ENCODE measurements at regions not wholly inside any gene's neighbourhood (a gene's known extent, or its start where the extent isn't known, plus 50 kb on each side); places are given as distances from the start of the nearest gene placed in this dataset.
A peak's percentile ranks its signal among the peaks of the same experiment; 100 is the strongest.

DNA sequence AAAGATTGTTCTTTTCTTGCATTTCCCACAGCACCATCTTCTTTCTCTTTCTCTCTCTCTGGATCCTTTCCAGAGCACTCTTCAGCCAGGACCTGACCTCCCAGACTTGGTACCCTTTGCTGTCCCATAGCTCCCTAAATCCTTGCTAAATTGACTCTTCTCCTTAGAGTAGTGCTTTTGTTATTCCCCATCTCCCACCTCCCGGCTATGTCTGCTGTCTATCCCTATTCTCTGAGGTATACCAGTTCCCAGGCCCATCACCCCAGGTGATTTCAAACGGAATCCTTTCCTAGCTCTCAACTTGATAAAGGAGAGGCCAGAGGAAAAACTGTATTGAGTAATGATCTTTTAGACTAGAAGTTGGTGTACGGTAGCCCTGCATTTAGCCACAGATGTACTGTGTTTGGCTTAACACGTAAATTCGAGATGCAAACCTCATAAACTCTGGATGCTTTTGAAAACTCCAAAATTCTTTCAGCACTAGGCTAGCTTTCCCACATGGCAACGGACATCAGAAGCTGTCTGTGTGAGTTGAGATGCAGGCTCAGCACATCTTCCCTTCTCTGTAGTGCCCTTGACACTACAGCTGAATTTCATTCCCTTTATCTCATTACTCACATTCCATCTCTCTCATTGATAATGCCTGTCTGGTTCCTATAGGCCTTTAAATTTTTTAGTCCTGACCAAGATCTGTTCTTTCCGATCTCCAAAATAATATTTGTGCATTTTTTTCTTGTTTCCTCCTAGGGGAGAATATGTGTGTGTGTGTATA lies 320.8 kb upstream of the ITGA1 start:
- no peaks in the 10 kb centered on the region for H3K9me3 Mint-ChIP-seq (ENCODE audit: low read depth)
- no peaks in the 10 kb centered on the region for H3K27me3 Mint-ChIP-seq
- no peak overlapping the region for H3K27ac Mint-ChIP-seq
- H3K4me3 Mint-ChIP-seq: no peak overlapping the region
- H3K36me3 Mint-ChIP-seq (ENCODE audit: low read depth): no peaks in the 10 kb centered on the region
- peaks cover 8% of the 10 kb centered on the region for H3K4me1 Mint-ChIP-seq
- no peak for ATAC-seq
- ChIA-PET POLR2A (no interaction called here), CTCF (no interaction called here)
- DNase-seq: no peak
- intact Hi-C loops (cut with DNase I, micrococcal nuclease): no loop called here

DNA sequence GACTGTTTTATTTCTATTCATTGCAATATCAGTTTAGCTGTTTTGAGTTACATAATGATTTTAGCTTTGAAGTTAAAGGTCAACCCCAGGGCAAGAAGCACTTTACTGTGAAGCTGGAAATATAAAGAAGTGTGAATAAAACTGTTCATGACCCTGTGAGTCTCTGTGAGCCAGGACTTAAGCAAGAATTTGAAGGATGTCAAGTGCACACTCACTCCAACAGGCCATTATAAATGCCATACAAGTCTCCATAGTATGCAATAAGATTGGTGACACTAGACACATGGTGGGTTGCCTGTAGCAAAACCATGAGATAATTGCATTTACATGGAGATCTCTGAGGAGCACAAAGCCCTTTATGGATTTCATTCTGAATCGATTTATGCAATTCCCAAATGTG lies 318.7 kb upstream of the ITGA1 start:
- intact Hi-C loops (cut with DNase I, micrococcal nuclease): no loop called here
- ATAC-seq (no peak), DNase-seq (no peak)
- Mint-ChIP-seq H3K4me1 (peaks cover 8% of the 10 kb centered on the region), H3K4me3 (no peak overlapping the region), H3K27ac (no peak overlapping the region), H3K9me3 (ENCODE audit: low read depth) (no peaks in the 10 kb centered on the region), H3K27me3 (no peaks in the 10 kb centered on the region), H3K36me3 (ENCODE audit: low read depth) (no peaks in the 10 kb centered on the region)
- ChIA-PET CTCF (no interaction called here), POLR2A (interaction anchor here (0.8 kb wide), 1 partner anchor 1955 kb away, joined by 3 read pairs; no protein-coding TSS in a partner anchor)

- ATAC-seq: peak; percentile 49
- intact Hi-C loops (cut with DNase I, micrococcal nuclease): no loop called here
- H3K9me3 Mint-ChIP-seq (ENCODE audit: low read depth): no peaks in the 10 kb centered on the region
- peaks cover 8% of the 10 kb centered on the region for H3K4me1 Mint-ChIP-seq
- peak; percentile 10 for DNase-seq
- no peak overlapping the region for H3K27ac Mint-ChIP-seq
- ChIA-PET POLR2A (interaction anchor here (0.8 kb wide), 1 partner anchor 1955 kb away, joined by 3 read pairs; no protein-coding TSS in a partner anchor), CTCF (no interaction called here)
- H3K4me3 Mint-ChIP-seq: peak overlapping the region; percentile 18
- no peaks in the 10 kb centered on the region for H3K36me3 Mint-ChIP-seq (ENCODE audit: low read depth)
- no peaks in the 10 kb centered on the region for H3K27me3 Mint-ChIP-seq
Measured at GRCh38 chr5:52469420-52469819, 318.3 kb upstream of the ITGA1 start.

DNA sequence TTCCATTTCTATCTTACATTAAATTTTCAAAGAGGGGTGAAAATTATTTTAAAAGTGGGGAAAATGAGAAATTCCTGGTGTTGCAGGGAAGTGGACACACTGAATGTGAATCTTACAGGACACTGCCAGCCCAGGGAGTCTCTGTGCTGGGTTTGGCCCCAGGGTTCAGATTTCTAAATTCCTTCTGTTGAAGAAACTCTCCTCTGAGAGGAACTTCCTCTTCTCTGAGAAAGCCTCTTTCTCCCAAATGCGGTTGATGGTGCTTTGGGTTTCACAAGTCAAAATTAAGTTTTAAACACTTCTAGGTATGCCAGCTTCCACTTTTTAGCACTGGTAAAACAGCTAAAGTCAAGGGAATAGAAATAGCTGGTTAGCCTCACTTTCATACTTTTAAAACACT lies 317.9 kb upstream of the ITGA1 start:
- no peaks in the 10 kb centered on the region for H3K36me3 Mint-ChIP-seq (ENCODE audit: low read depth)
- ChIA-PET CTCF (no interaction called here), POLR2A (interaction anchor here (0.8 kb wide), 1 partner anchor 1956 kb away, joined by 3 read pairs; no protein-coding TSS in a partner anchor)
- no peaks in the 10 kb centered on the region for H3K27me3 Mint-ChIP-seq
- H3K27ac Mint-ChIP-seq: no peak overlapping the region
- no peak for DNase-seq
- ATAC-seq: no peak
- H3K4me1 Mint-ChIP-seq: peaks cover 8% of the 10 kb centered on the region
- intact Hi-C loops (cut with DNase I, micrococcal nuclease): no loop called here
- H3K9me3 Mint-ChIP-seq (ENCODE audit: low read depth): no peaks in the 10 kb centered on the region
- peak overlapping the region; percentile 18 for H3K4me3 Mint-ChIP-seq

GRCh38 chr5:52476346-52476745 lies 311.4 kb upstream of the ITGA1 start:
- Mint-ChIP-seq H3K4me1 (no peaks in the 10 kb centered on the region), H3K9me3 (ENCODE audit: low read depth) (peaks cover 3% of the 10 kb centered on the region), H3K4me3 (no peak overlapping the region), H3K36me3 (ENCODE audit: low read depth) (no peaks in the 10 kb centered on the region), H3K27me3 (peaks cover 2% of the 10 kb centered on the region), H3K27ac (no peak overlapping the region)
- ChIA-PET CTCF (no interaction called here), POLR2A (no interaction called here)
- intact Hi-C loops (cut with DNase I, micrococcal nuclease): no loop called here
- DNase-seq (no peak), ATAC-seq (no peak)

DNA sequence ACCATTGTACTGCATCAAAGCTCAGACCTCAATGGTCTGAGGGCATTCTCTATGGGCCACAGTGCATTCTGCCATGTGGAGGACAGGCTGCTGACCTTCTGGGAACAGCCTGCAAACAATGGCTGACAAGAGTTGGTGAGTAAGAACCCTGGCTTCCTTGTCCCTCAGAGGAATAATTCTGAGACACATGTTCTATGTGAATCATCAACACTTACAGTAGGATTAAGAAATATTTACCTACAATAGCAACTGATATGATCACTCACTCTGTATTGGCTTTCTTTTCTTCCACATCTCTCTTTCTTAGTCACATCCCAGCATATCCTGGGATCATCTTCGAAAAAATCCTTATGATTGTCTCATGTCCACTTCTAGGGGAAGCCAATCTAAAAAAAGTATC lies 306.5 kb upstream of the ITGA1 start:
- CTCF ChIA-PET: no interaction called here
- Mint-ChIP-seq H3K27ac (no peak overlapping the region), H3K36me3 (ENCODE audit: low read depth) (no peaks in the 10 kb centered on the region), H3K4me1 (no peaks in the 10 kb centered on the region), H3K9me3 (ENCODE audit: low read depth) (no peaks in the 10 kb centered on the region), H3K27me3 (no peaks in the 10 kb centered on the region), H3K4me3 (no peak overlapping the region)
- intact Hi-C loops (cut with DNase I, micrococcal nuclease): no loop called here
- ATAC-seq (no peak), DNase-seq (no peak)
- POLR2A ChIA-PET: no interaction called here

DNA sequence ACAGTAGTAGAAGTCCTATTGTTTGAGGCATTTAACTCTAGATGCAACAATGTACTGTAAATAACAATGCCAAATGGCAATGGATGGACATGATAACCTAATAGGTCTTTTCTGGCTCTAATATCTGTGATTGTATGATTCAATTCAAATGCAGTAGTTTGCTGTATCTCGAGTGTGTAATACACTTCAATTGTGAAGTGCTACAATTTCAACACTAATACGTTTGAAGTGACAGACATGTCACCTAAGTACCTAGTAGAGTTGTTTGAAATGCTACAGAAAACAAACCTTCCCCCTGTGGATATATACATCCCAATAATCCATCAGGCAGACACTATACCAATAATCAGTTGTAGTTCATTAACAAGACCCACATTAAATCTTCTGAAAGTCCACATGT lies 305.9 kb upstream of the ITGA1 start:
- Mint-ChIP-seq H3K4me3 (no peak overlapping the region), H3K36me3 (ENCODE audit: low read depth) (no peaks in the 10 kb centered on the region), H3K9me3 (ENCODE audit: low read depth) (no peaks in the 10 kb centered on the region), H3K27me3 (no peaks in the 10 kb centered on the region), H3K27ac (no peak overlapping the region), H3K4me1 (no peaks in the 10 kb centered on the region)
- intact Hi-C loops (cut with DNase I, micrococcal nuclease): no loop called here
- no peak for DNase-seq
- ChIA-PET CTCF (no interaction called here), POLR2A (no interaction called here)
- no peak for ATAC-seq

GRCh38 chr5:52491071-52491787 lies 296.5 kb upstream of the ITGA1 start:
- intact Hi-C loops (cut with DNase I, micrococcal nuclease): no loop called here
- no peaks in the 10 kb centered on the region for H3K36me3 Mint-ChIP-seq (ENCODE audit: low read depth)
- ChIA-PET CTCF (no interaction called here), POLR2A (no interaction called here)
- no peaks in the 10 kb centered on the region for H3K9me3 Mint-ChIP-seq (ENCODE audit: low read depth)
- no peak for DNase-seq
- no peaks in the 10 kb centered on the region for H3K27me3 Mint-ChIP-seq
- H3K4me3 Mint-ChIP-seq: no peak overlapping the region
- ATAC-seq: no peak
- no peak overlapping the region for H3K27ac Mint-ChIP-seq
- no peaks in the 10 kb centered on the region for H3K4me1 Mint-ChIP-seq

DNA sequence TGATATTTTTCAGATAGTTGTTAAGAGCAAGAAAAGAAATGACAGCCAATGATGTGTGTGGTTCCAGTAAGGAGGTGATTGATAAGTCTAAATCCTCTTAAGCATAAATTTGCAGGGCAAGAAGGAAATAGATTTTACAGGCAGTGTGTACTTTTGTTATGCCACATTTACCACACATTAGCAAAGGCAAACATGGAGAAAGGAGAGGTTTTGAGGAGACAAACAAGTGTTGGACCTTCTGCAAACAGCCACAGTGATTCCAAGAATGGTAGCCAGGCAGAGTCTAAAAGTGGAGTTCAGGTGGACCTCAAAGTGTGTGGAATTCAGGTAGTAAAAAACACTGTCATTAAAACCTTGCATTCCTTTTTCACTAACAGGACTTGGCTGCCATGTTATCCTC lies 295.9 kb upstream of the ITGA1 start:
- CTCF ChIA-PET: no interaction called here
- no peak overlapping the region for H3K27ac Mint-ChIP-seq
- intact Hi-C loops (cut with DNase I, micrococcal nuclease): no loop called here
- H3K36me3 Mint-ChIP-seq (ENCODE audit: low read depth): no peaks in the 10 kb centered on the region
- no peak overlapping the region for H3K4me3 Mint-ChIP-seq
- no peaks in the 10 kb centered on the region for H3K9me3 Mint-ChIP-seq (ENCODE audit: low read depth)
- ATAC-seq (no peak), DNase-seq (no peak)
- no peaks in the 10 kb centered on the region for H3K4me1 Mint-ChIP-seq
- H3K27me3 Mint-ChIP-seq: no peaks in the 10 kb centered on the region
- POLR2A ChIA-PET: no interaction called here

DNA sequence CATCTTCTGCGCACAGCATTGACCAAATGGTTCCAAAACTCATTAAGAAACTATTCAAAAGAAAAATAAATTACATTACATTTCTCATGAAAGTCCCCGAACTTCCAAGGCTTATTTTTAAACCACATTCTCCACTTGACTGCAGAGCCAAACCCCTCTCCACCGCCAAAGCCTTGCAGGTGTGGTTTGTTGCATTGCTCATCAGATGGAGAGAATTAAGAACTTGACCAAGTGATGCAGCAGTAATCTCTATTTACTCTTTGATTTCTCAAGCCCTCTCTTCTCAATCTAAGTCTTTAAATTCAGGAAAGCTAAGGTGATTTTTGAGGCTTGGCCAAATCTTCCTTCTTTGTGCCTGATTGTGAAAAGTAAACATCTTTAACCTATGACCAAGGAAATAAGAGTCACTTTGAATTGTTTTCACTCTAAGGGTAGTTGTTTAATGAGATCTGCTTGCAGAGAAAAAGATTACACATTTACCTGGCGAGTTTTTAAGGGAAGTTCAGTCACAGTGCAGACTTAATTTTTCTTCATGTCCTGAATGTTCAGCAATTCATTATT lies 290.5 kb upstream of the ITGA1 start:
- ChIA-PET CTCF (no interaction called here), POLR2A (no interaction called here)
- no peak overlapping the region for H3K4me3 Mint-ChIP-seq
- no peaks in the 10 kb centered on the region for H3K4me1 Mint-ChIP-seq
- no peaks in the 10 kb centered on the region for H3K9me3 Mint-ChIP-seq (ENCODE audit: low read depth)
- peaks cover 2% of the 10 kb centered on the region for H3K27me3 Mint-ChIP-seq
- no peak for DNase-seq
- H3K27ac Mint-ChIP-seq: no peak overlapping the region
- H3K36me3 Mint-ChIP-seq (ENCODE audit: low read depth): no peaks in the 10 kb centered on the region
- intact Hi-C loops (cut with DNase I, micrococcal nuclease): no loop called here
- no peak for ATAC-seq

GRCh38 chr5:52498607-52499006 lies 289.1 kb upstream of the ITGA1 start:
- Mint-ChIP-seq H3K4me3 (no peak overlapping the region), H3K27me3 (peaks cover 2% of the 10 kb centered on the region), H3K4me1 (no peaks in the 10 kb centered on the region), H3K9me3 (ENCODE audit: low read depth) (no peaks in the 10 kb centered on the region), H3K27ac (no peak overlapping the region), H3K36me3 (ENCODE audit: low read depth) (no peaks in the 10 kb centered on the region)
- DNase-seq (no peak), ATAC-seq (no peak)
- CTCF ChIA-PET: interaction anchor here (0.7 kb wide), 1 partner anchor 174 kb away, joined by 3 read pairs; no protein-coding TSS in a partner anchor
- POLR2A ChIA-PET: no interaction called here
- intact Hi-C loops (cut with DNase I, micrococcal nuclease): no loop called here

DNA sequence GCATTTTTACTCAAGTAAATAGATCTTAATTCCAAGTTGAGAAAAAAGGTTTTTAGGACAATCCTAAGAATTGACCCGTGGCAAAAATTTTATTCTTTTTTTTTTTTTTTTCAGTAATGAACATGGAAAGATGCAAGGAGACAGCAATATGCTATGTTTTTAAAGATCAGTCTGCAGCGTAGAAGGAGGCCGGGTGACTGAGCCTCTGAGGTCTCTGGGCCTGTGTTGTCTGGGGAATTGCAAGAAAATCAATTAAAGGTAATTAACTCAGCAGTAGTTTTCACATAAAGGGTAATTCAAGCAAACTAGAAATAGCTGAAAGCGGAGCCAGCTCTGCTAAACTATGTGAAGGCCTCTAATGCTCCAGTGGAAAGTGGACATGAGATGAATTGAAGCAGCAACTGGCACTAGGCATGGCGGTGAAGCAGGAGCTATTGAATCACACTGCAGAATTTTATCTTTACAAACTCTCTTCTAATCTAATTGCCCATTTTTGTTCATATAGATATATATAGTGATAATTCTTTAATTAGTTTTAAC lies 285.2 kb upstream of the ITGA1 start:
- intact Hi-C loops (cut with DNase I, micrococcal nuclease): no loop called here
- ATAC-seq (no peak), DNase-seq (no peak)
- no peak overlapping the region for H3K4me3 Mint-ChIP-seq
- H3K36me3 Mint-ChIP-seq (ENCODE audit: low read depth): no peaks in the 10 kb centered on the region
- H3K27me3 Mint-ChIP-seq: peaks cover 3% of the 10 kb centered on the region
- POLR2A ChIA-PET: no interaction called here
- H3K9me3 Mint-ChIP-seq (ENCODE audit: low read depth): no peaks in the 10 kb centered on the region
- peaks cover 2% of the 10 kb centered on the region for H3K4me1 Mint-ChIP-seq
- no peak overlapping the region for H3K27ac Mint-ChIP-seq
- CTCF ChIA-PET: no interaction called here

All from activated CD4-positive, alpha-beta T cell treated with anti-CD3 and anti-CD28 coated beads for 36 hours (primary cell).